ENCODE measurements at regions not wholly inside any gene's neighbourhood (a gene's known extent, or its start where the extent isn't known, plus 50 kb on each side); places are given as distances from the start of the nearest gene placed in this dataset.

DNA sequence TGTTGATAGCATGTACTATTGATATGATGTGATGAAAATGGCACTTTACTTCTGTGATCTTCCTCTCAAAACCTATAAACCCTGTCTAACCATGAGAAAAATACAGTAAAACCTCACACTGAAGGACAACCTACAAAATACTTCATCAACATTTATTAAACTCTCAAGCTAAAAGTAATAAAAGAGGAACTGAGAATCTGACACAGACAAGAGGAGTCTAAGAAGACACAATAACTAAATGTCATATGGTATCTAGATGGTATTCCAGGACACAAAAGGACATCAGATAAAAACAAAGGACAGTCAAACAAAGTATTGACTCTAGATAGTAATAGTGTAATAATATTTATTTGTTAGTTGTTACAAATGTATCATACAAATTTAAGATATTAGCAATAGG, 655.3 kb downstream of the SH3BGRL start:
- no peak overlapping the region for H3K27ac ChIP-seq
- TF ChIP-seq, protein P1, sequence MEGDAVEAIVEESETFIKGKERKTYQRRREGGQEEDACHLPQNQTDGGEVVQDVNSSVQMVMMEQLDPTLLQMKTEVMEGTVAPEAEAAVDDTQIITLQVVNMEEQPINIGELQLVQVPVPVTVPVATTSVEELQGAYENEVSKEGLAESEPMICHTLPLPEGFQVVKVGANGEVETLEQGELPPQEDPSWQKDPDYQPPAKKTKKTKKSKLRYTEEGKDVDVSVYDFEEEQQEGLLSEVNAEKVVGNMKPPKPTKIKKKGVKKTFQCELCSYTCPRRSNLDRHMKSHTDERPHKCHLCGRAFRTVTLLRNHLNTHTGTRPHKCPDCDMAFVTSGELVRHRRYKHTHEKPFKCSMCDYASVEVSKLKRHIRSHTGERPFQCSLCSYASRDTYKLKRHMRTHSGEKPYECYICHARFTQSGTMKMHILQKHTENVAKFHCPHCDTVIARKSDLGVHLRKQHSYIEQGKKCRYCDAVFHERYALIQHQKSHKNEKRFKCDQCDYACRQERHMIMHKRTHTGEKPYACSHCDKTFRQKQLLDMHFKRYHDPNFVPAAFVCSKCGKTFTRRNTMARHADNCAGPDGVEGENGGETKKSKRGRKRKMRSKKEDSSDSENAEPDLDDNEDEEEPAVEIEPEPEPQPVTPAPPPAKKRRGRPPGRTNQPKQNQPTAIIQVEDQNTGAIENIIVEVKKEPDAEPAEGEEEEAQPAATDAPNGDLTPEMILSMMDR (conservative IDR thresholded peaks at IDR 0.05) = no peak
- TF ChIP-seq ZFX (IDR thresholded peaks at IDR 0.05) = no peak

DNA sequence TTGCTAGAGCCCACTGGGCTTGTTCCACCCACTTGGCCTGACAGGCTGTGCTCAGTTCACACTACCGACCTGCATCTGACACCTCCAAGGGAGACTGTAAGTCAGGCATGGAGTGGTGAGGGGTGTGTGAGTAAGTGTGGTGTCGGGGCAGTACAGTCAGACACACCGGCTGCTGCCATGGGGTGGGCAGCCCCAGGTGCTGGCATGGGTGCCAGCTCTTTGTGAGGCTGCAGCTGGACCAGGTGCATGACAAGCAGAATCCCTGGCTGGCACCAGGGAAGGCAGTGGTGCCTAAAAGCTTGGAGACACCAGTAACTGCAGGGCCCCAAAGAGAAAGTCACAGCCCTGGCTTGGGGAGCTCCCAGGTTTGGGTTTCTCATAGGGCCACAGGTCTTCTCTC, 665.0 kb downstream of the SH3BGRL start:
- no peak overlapping the region for H3K27ac ChIP-seq
- TF ChIP-seq ZFX (IDR thresholded peaks at IDR 0.05) = no peak
- TF ChIP-seq, protein P1 (conservative IDR thresholded peaks at IDR 0.05) = no peak

DNA sequence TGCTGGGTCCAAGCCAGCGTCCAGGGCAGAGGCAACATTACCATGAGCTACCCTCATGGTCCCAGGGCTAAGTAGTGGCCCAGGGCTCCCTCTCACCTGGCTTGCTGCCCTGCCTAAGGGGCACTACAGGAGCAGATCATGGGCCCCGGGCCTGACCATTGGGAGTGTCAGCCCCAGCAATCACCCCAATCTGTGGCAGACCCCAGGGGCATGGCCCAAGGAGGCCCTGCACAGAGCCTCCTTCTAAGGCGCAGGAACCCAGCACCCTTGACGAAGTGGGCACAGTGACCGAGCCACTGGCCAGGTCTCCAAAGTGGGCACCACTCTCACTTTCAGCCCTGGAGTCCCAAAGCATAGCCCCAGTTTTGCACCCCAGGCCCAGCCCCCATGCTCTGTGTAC, 667.1 kb downstream of the SH3BGRL start:
- no peak overlapping the region for H3K27ac ChIP-seq

DNA sequence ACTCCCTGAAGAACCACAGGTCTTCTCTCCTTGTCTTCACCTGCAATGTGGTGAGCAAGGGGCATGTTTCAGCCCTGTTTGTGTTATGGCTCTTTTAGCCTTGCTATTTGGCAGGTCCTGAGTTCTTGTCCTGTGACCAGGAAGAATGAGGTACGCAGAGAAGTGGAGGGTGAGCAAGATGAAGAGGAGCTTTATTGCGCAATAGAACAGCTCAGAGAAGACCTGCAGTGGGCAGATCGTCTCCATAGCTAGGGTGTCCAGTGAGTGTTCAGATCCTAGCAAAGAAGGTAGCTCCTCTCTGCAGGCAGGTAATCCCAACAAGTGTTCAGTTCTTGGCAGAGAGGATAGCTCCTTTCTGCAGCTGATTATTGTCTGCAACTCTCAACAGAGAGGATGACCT, 672.9 kb downstream of the SH3BGRL start:
- no peak for TF ChIP-seq ZFX (IDR thresholded peaks at IDR 0.05)
- TF ChIP-seq, protein P1 (conservative IDR thresholded peaks at IDR 0.05) = no peak
- no peak overlapping the region for H3K27ac ChIP-seq

More for the DNA sequence above, 667.1 kb downstream of the SH3BGRL start:
- no peak for TF ChIP-seq ZFX (IDR thresholded peaks at IDR 0.05)
- TF ChIP-seq, protein P1 (conservative IDR thresholded peaks at IDR 0.05) = no peak

DNA sequence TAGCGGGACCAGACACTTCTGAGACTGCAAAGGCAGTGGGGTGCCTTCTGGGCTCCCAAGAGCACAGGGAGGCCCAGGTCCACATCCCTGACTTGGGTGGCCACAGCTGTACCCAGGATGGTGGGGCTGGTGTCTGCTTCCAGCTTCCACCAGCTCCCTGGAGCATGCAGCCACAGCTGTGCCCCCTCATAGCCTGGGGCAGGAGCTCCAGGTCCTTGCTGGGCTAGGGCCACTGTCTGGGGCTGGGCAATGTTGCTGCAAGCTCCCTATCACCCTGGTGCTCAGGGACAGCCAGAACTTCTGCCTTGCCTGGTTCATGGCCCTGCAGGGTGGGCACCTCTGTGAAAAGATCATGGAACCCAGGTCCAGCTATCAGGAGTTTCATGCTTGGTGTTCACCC, 673.9 kb downstream of the SH3BGRL start:
- H3K27ac ChIP-seq = no peak overlapping the region
- TF ChIP-seq, protein P1 (conservative IDR thresholded peaks at IDR 0.05) = no peak
- TF ChIP-seq ZFX (IDR thresholded peaks at IDR 0.05) = no peak

DNA sequence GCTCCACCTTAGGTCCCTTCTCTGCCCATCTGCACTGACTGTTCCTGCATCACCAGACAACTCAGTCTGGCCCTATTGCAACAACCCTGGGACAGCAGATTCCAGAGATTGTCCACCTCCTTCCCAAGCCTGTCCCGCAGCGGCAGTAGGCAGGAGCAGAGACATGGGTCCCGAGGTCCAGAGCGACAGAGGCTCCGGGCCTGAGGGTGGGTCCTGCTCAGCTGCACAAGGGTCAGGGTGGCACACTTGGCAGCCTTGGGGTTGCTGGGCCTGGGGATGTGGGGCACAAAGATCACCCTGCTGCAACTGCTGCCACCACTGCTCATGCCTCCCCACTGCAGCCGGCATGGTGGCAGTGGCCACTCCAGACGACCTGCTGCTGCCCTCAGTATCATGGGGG, 674.5 kb downstream of the SH3BGRL start:
- TF ChIP-seq, protein P1 (conservative IDR thresholded peaks at IDR 0.05) = no peak
- TF ChIP-seq ZFX (IDR thresholded peaks at IDR 0.05) = no peak

DNA sequence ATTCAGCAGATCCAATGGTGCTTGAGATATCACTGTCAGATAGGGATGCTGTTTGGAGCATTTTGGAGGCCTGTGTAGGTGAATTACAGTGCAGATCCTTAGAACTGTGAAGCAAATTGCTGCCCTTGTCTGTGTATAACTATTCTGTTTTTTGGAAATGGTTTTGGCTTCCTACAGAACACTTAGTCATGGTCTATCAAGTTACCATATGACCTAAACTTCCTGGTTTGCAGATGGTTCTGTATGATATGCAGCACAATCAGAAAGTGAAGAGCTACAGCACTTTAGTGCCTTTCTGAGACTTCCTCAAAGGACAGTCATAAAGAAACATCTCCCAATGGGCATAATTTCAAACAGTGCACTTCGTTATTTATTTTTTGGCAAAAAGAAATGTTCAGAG, 688.6 kb downstream of the SH3BGRL start:
- TF ChIP-seq, protein P1 (conservative IDR thresholded peaks at IDR 0.05) = no peak
- TF ChIP-seq ZFX (IDR thresholded peaks at IDR 0.05) = no peak
- H3K27ac ChIP-seq = no peak overlapping the region

More for the DNA sequence above, 674.5 kb downstream of the SH3BGRL start:
- H3K27ac ChIP-seq = no peak overlapping the region

Data from C4-2B (cell line).